Mesendoderm (in vitro differentiated cells): ENCODE measurements at regions not wholly inside any gene's neighbourhood (a gene's known extent, or its start where the extent isn't known, plus 50 kb on each side); places are given as distances from the start of the nearest gene placed in this dataset.

ENCODE experiments used
- DNase-seq: peaks from one replicate; pipeline ENCODE4 v3.0.0; 2013
- H2AK5ac ChIP-seq: 2 replicates; pipeline ENCODE4 v1.6.1; 2013; ENCODE audit warnings: low read length, inconsistent platforms
- H2BK120ac ChIP-seq: 2 replicates; pipeline ENCODE4 v1.6.1; 2013; ENCODE audit warnings: low read depth, mild to moderate bottlenecking, low read length, moderate library complexity, mixed read lengths
- H2BK15ac ChIP-seq: replicated peaks from 2 replicates; pipeline ENCODE4 v1.6.1; 2013; ENCODE audit warnings: low read depth, mild to moderate bottlenecking, moderate library complexity
- H2BK5ac ChIP-seq: 2 replicates; pipeline ENCODE4 v1.6.1; 2013; ENCODE audit warnings: low read length, inconsistent platforms
- H3K18ac ChIP-seq: 2 replicates; pipeline ENCODE4 v1.6.1; 2013; ENCODE audit warnings: mild to moderate bottlenecking, low read length, mixed read lengths
- H3K23ac ChIP-seq: one replicate; pipeline ENCODE4 v1.6.1; 2013; ENCODE audit warnings: low read length
- H3K27ac ChIP-seq: 2 replicates; pipeline ENCODE4 v1.5.1; 2013; ENCODE audit warnings: low read depth, mild to moderate bottlenecking, inconsistent platforms, low read length, moderate library complexity
- H3K27me3 ChIP-seq: 2 replicates; pipeline ENCODE4 v1.6.1; 2013; ENCODE audit warnings: low read length, control low read depth, mild to moderate bottlenecking, inconsistent platforms; ENCODE audit not compliant: insufficient read depth, poor library complexity
- H3K36me3 ChIP-seq: 2 replicates; pipeline ENCODE4 v1.6.1; 2013; ENCODE audit warnings: low read length, inconsistent platforms; ENCODE audit not compliant: control insufficient read depth, insufficient read depth
- H3K4ac ChIP-seq: one replicate; pipeline ENCODE4 v1.6.1; 2013; ENCODE audit warnings: low read depth, mild to moderate bottlenecking, low read length, moderate library complexity
- H3K4me1 ChIP-seq: 2 replicates; pipeline ENCODE4 v1.6.1; 2013; ENCODE audit warnings: low read depth, low read length, inconsistent platforms; ENCODE audit not compliant: control insufficient read depth
- H3K4me2 ChIP-seq: 2 replicates; pipeline ENCODE4 v1.6.1; 2013; ENCODE audit warnings: low read length
- H3K4me3 ChIP-seq: 2 replicates; pipeline ENCODE4 v1.5.1; 2013; ENCODE audit warnings: mild to moderate bottlenecking, low read length
- H3K56ac ChIP-seq: one replicate; pipeline ENCODE4 v1.6.1; 2013; ENCODE audit warnings: low read length
- H3K79me1 ChIP-seq: 2 replicates; pipeline ENCODE4 v1.6.1; 2013; ENCODE audit warnings: low read length, inconsistent platforms
- H3K79me2 ChIP-seq: 2 replicates; pipeline ENCODE4 v1.6.1; 2013; ENCODE audit warnings: mild to moderate bottlenecking, low read length; ENCODE audit not compliant: control insufficient read depth, insufficient read depth
- H3K9ac ChIP-seq: 2 replicates; pipeline ENCODE4 v1.6.1; 2013; ENCODE audit warnings: low read length, inconsistent platforms
- H4K5ac ChIP-seq: one replicate; pipeline ENCODE4 v1.6.1; 2013; ENCODE audit warnings: low read length
- H4K8ac ChIP-seq: one replicate; pipeline ENCODE4 v1.6.1; 2013; ENCODE audit warnings: low read depth, mild to moderate bottlenecking, control low read depth, low read length, moderate library complexity
- WGBS: extraction: QIAGEN DNeasy Blood & Tissue Kit; methylation state at CpG from one replicate; pipeline ENCODE4 v1.1.7; 2013; ENCODE audit warnings: low lambda C conversion rate, missing lambda C conversion rate; ENCODE audit not compliant: insufficient coverage; ENCODE audit errors: extremely low coverage; 5-methylcytosine and 5-hydroxymethylcytosine counted together

DNA sequence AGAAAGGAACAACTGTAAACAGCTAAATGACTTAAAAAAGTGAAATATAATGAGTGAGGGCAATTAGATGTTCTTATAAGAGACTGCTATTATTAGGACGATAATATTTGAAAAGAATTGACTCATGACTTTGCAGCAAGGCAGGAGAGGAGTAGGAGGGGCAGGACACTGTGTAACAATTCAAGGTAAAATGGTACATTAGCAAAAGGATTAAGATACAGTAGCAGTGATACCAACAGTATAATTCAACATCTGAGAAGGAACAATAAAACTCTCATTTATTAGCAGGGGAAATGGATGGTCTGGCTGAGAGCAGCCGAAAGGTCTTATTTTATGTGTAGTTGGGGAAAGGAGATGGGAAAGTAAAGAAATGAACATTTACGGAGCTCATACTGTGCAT lies 315.5 kb upstream of the BOD1L1 start:
- Histone ChIP-seq H2BK5ac (no peak overlapping the region), H3K79me2 (no peaks in the 10 kb centered on the region), H3K23ac (no peak overlapping the region), H3K4me1 (no peaks in the 10 kb centered on the region), H3K79me1 (no peaks in the 10 kb centered on the region), H2BK120ac (no peak overlapping the region), H2BK15ac (no peak overlapping the region), H3K27me3 (no peaks in the 10 kb centered on the region), H3K36me3 (no peaks in the 10 kb centered on the region), H3K9ac (no peak overlapping the region), H2AK5ac (no peak overlapping the region), H3K18ac (no peak overlapping the region), H3K4me2 (no peak overlapping the region), H3K4ac (no peak overlapping the region), H3K27ac (no peak overlapping the region), H3K4me3 (no peak overlapping the region), H4K8ac (no peak overlapping the region), H4K5ac (no peak overlapping the region), H3K56ac (no peak overlapping the region)
- no peak for DNase-seq
- WGBS, result no CpG with 5 or more reads among the region's 3 CpGs

DNA sequence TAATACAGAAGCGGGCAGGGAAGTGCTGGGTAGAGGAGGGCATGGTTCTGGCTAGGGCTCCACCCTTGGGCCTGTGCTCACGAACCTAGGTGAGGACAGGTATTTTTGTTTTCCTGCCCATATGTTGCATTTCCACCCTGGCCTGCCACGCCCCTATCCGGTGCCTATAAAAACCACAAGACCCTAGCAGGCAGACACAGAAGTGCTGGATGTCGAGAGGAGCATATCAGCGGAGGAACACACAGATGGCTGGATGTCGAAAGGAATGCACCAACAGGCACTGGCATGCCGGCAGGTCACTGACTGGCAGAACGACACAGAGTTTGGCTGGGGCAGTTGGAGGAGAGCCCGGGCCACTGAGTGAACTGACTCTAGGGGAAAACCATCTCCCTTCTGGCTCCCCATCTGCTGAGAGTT lies 316.6 kb upstream of the BOD1L1 start:
- Histone ChIP-seq H3K79me1 (no peaks in the 10 kb centered on the region), H3K36me3 (no peaks in the 10 kb centered on the region), H2BK120ac (no peak overlapping the region), H3K27ac (no peak overlapping the region), H3K18ac (no peak overlapping the region), H3K23ac (no peak overlapping the region), H2AK5ac (no peak overlapping the region), H4K5ac (no peak overlapping the region), H3K4me3 (no peak overlapping the region), H3K9ac (no peak overlapping the region), H2BK5ac (no peak overlapping the region), H3K56ac (no peak overlapping the region), H4K8ac (no peak overlapping the region), H3K27me3 (no peaks in the 10 kb centered on the region), H3K4me2 (no peak overlapping the region), H3K79me2 (no peaks in the 10 kb centered on the region), H2BK15ac (no peak overlapping the region), H3K4ac (no peak overlapping the region), H3K4me1 (no peaks in the 10 kb centered on the region)
- no CpG with 5 or more reads among the region's 10 CpGs for WGBS
- DNase-seq, result no peak

DNA sequence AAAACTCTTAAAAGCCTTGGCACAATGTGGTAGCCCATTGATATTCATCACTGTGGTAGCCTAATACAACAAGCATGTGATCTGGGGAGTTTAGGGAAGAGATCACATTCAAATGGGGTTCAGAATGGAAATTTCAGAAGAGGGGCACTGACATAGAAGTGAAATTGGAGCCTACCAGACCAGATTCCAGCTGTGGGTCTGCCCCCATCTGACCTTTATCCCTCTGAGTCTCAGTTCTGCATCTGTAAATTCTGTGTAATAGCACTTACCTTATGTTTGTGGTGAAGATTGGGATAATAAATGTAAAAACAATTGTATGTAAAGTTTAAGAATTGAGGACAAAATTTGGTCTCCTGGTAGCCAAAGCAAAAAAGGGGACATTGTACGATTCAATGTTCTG lies 320.4 kb upstream of the BOD1L1 start:
- Histone ChIP-seq H2BK15ac (no peak overlapping the region), H3K36me3 (no peaks in the 10 kb centered on the region), H3K27me3 (no peaks in the 10 kb centered on the region), H4K5ac (no peak overlapping the region), H3K9ac (no peak overlapping the region), H3K79me2 (no peaks in the 10 kb centered on the region), H2BK120ac (no peak overlapping the region), H3K23ac (no peak overlapping the region), H4K8ac (no peak overlapping the region), H3K4me1 (no peaks in the 10 kb centered on the region), H2AK5ac (no peak overlapping the region), H3K4me3 (no peak overlapping the region), H3K18ac (no peak overlapping the region), H3K56ac (no peak overlapping the region), H3K27ac (no peak overlapping the region), H3K79me1 (no peaks in the 10 kb centered on the region), H3K4ac (no peak overlapping the region), H3K4me2 (no peak overlapping the region), H2BK5ac (no peak overlapping the region)
- DNase-seq, result no peak
- WGBS, result no CpG with 5 or more reads among the region's 1 CpG

DNA sequence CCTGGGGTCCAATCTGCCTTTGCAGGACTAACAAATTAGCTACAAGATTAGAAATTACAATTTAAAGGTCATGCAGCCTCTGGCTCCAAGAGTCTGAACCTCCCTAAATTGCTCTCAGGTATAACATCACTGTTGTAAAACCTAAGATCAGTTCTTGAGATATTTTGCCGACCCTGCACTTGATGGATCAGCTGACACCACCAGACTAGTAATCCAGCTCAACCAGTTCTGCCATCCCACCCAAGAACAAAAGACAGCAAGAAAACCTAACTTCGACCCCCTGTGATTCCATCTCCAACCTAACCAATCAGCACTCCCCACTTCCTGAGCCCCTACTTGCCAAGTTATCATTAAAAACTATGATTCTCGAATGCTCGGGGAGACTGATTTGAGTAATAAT lies 323.0 kb upstream of the BOD1L1 start:
- Histone ChIP-seq H4K8ac (no peak overlapping the region), H3K4me1 (no peaks in the 10 kb centered on the region), H3K18ac (no peak overlapping the region), H3K23ac (no peak overlapping the region), H2BK120ac (no peak overlapping the region), H3K27ac (no peak overlapping the region), H3K79me2 (no peaks in the 10 kb centered on the region), H4K5ac (no peak overlapping the region), H3K9ac (no peak overlapping the region), H3K79me1 (no peaks in the 10 kb centered on the region), H3K27me3 (no peaks in the 10 kb centered on the region), H3K4ac (no peak overlapping the region), H3K4me3 (no peak overlapping the region), H2AK5ac (no peak overlapping the region), H3K4me2 (no peak overlapping the region), H3K36me3 (no peaks in the 10 kb centered on the region), H2BK15ac (no peak overlapping the region), H3K56ac (no peak overlapping the region), H2BK5ac (no peak overlapping the region)
- no peak for DNase-seq
- no CpG with 5 or more reads among the region's 4 CpGs for WGBS

DNA sequence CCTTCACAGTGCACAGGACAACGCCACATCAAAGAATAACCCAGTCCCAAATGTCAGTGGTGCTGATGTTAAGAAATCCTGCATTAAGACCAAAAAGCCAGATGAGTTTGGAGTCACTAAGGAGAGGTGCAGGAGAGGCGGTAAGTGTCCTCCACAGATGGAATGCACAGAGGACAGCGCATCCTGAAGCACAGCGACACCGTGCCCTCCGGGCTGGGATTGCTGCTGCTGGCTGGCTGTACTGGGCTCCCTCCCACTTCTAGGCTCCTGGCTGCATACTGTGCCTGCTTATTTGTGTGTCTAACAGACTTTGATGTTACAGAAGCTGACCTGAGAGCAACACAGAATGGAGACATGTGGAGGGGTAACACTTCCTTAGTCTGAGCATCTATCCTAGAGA lies 325.6 kb upstream of the BOD1L1 start:
- Histone ChIP-seq H3K56ac (no peak overlapping the region), H3K36me3 (no peaks in the 10 kb centered on the region), H3K18ac (no peak overlapping the region), H3K4ac (no peak overlapping the region), H3K27me3 (no peaks in the 10 kb centered on the region), H2BK120ac (no peak overlapping the region), H3K9ac (no peak overlapping the region), H3K4me1 (no peaks in the 10 kb centered on the region), H4K8ac (no peak overlapping the region), H4K5ac (no peak overlapping the region), H2BK5ac (no peak overlapping the region), H3K27ac (no peak overlapping the region), H3K4me2 (no peak overlapping the region), H3K79me2 (no peaks in the 10 kb centered on the region), H2AK5ac (no peak overlapping the region), H3K23ac (no peak overlapping the region), H3K4me3 (no peak overlapping the region), H2BK15ac (no peak overlapping the region), H3K79me1 (no peaks in the 10 kb centered on the region)
- WGBS, result no CpG with 5 or more reads among the region's 6 CpGs
- no peak for DNase-seq

DNA sequence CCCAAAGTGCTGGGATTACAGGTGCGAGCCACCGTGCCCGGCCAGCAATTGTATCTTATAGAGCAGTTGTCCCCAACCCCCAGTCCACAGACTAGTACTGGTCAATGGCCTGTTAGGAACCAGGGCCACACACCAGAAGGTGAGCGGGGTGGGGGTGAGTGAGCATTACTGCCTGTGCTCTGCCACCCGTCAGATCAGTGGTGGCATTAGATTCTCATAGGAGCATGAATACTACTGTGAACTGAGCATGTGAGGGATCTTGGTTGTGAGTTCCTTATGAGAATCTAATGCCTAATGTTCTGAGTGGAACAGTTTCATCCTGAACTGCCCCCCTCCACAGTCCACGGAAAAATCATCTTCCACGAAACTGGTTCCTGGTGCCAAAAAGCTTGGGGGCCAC lies 328.0 kb upstream of the BOD1L1 start:
- H3K36me3 ChIP-seq, result no peaks in the 10 kb centered on the region
- H3K18ac ChIP-seq, result no peak overlapping the region
- no peaks in the 10 kb centered on the region for H3K79me1 ChIP-seq
- H3K27ac ChIP-seq, result no peak overlapping the region
- H3K56ac ChIP-seq, result no peak overlapping the region
- no peak overlapping the region for H2BK5ac ChIP-seq
- H4K5ac ChIP-seq, result no peak overlapping the region
- H3K4me3 ChIP-seq, result no peak overlapping the region
- H3K4me1 ChIP-seq, result no peaks in the 10 kb centered on the region
- no CpG with 5 or more reads among the region's 7 CpGs for WGBS
- H3K4ac ChIP-seq, result no peak overlapping the region
- H3K79me2 ChIP-seq, result no peaks in the 10 kb centered on the region
- H3K9ac ChIP-seq, result no peak overlapping the region
- H3K23ac ChIP-seq, result no peak overlapping the region
- no peaks in the 10 kb centered on the region for H3K27me3 ChIP-seq
- no peak for DNase-seq
- no peak overlapping the region for H2BK15ac ChIP-seq
- H2BK120ac ChIP-seq, result no peak overlapping the region
- no peak overlapping the region for H3K4me2 ChIP-seq
- H2AK5ac ChIP-seq, result no peak overlapping the region
- no peak overlapping the region for H4K8ac ChIP-seq
